SK-N-SH (cell line): ENCODE measurements at regions not wholly inside any gene's neighbourhood (a gene's known extent, or its start where the extent isn't known, plus 50 kb on each side); places are given as distances from the start of the nearest gene placed in this dataset.

Experiments used
- CTCF ChIA-PET: fragments of 300-600, 350-600 bp; formaldehyde crosslinking; extraction: SDS; loops from one replicate; lab custom pipeline; 2021; lab: Yijun Ruan, JAX
- POLR2A ChIA-PET: fragments of 350-600 bp; sonication (Branson Sonifier 250); formaldehyde crosslinking; extraction: SDS; loops from one replicate; lab custom pipeline; 2020; ENCODE audit warnings: antibody characterized with exemption, inconsistent platforms; lab: Yijun Ruan, JAX
- DNase-seq: peaks from one replicate; pipeline ENCODE4 v3.0.0; 2012
- H2AFZ ChIP-seq: fragments of 200-600 bp; sonication (generic); 2 replicates; pipeline ENCODE4 v1.8.1; 2016; ENCODE audit warnings: antibody characterized with exemption, mild to moderate bottlenecking, low read depth
- H3F3A ChIP-seq: fragments of 200-600 bp; sonication (generic); replicated peaks from 2 replicates; pipeline ENCODE3; 2016; ENCODE audit warnings: antibody characterized with exemption, mild to moderate bottlenecking; ENCODE audit not compliant: insufficient read depth
- H3K27ac ChIP-seq, 2 experiments: fragments of 200-500 bp in 1 of 2; fragments of 200-600 bp in 1 of 2; sonication (Bioruptor generic) in 1 of 2; sonication (generic), shearing (Covaris generic) in 1 of 2; 2 replicates each; pipeline versions ENCODE4 v1.5.1 to v1.6.1; 2014 to 2016; ENCODE audit warnings: low read depth in 2 of 2, inconsistent platforms in 1 of 2, low read length in 1 of 2, mild to moderate bottlenecking in 1 of 2, mixed read lengths in 1 of 2
- H3K27me3 ChIP-seq: fragments of 200-600 bp; sonication (generic), shearing (Covaris generic); 2 replicates; pipeline ENCODE4 v1.6.1; 2016; ENCODE audit warnings: mixed run types; ENCODE audit not compliant: insufficient read depth
- H3K36me3 ChIP-seq, 2 experiments: fragments of 200-500 bp in 1 of 2; fragments of 200-600 bp in 1 of 2; sonication (Bioruptor generic) in 1 of 2; sonication (generic) in 1 of 2; replicated peaks in 1 of 2; 2 replicates each; pipeline versions ENCODE3 to v1.5.1; 2014 to 2016; ENCODE audit warnings: low read length in 1 of 2, mild to moderate bottlenecking in 1 of 2; ENCODE audit not compliant: insufficient read depth in 2 of 2, control insufficient read depth in 1 of 2
- H3K4me1 ChIP-seq, 2 experiments: fragments of 200-500 bp in 1 of 2; fragments of 200-600 bp in 1 of 2; sonication (Bioruptor generic) in 1 of 2; sonication (generic), shearing (Covaris generic) in 1 of 2; 2 replicates each; pipeline versions ENCODE4 v1.5.1 to v1.6.1; 2014 to 2016; ENCODE audit warnings: low read depth in 1 of 2, low read length in 1 of 2, mixed run types in 1 of 2; ENCODE audit not compliant: insufficient read depth in 2 of 2, control insufficient read depth in 1 of 2
- H3K4me2 ChIP-seq: fragments of 200-600 bp; sonication (generic), shearing (Covaris generic); 2 replicates; pipeline ENCODE4 v1.6.1; 2017; ENCODE audit warnings: mixed run types
- H3K4me3 ChIP-seq, 2 experiments: fragments of 200-500 bp in 1 of 2; fragments of 200-600 bp in 1 of 2; sonication (Bioruptor generic) in 1 of 2; sonication (generic), shearing (Covaris generic) in 1 of 2; 2 replicates each; pipeline versions ENCODE4 v1.5.1 to v1.8.1; 2014 to 2016; ENCODE audit warnings: low read depth in 2 of 2, inconsistent platforms in 1 of 2, low read length in 1 of 2, mild to moderate bottlenecking in 1 of 2, mixed read lengths in 1 of 2, moderate library complexity in 1 of 2
- H3K79me2 ChIP-seq: fragments of 200-600 bp; sonication (generic); 2 replicates; pipeline ENCODE4 v1.8.1; 2017; ENCODE audit warnings: mild to moderate bottlenecking; ENCODE audit not compliant: insufficient read depth
- H3K9ac ChIP-seq: fragments of 200-600 bp; sonication (generic); 2 replicates; pipeline ENCODE4 v1.6.1; 2017; ENCODE audit warnings: mixed run types
- H3K9me2 ChIP-seq: fragments of 200-600 bp; sonication (generic); 2 replicates; pipeline ENCODE4 v1.6.1; 2017; ENCODE audit warnings: mixed run types
- H3K9me3 ChIP-seq: fragments of 200-600 bp; sonication (generic); 2 replicates; pipeline ENCODE4 v1.6.1; 2017; ENCODE audit warnings: mixed run types, mild to moderate bottlenecking, moderate library complexity
- H4K20me1 ChIP-seq: fragments of 200-600 bp; sonication (generic); 2 replicates; pipeline ENCODE4 v1.6.1; 2017; ENCODE audit warnings: mild to moderate bottlenecking, mixed run types; ENCODE audit not compliant: insufficient read depth
- CHD2 ChIP-seq: fragments of 150-350 bp; IDR thresholded peaks from 2 replicates; pipeline ENCODE4 v1.6.1; 2018; ENCODE audit warnings: low read length; ENCODE audit not compliant: partially characterized antibody
- ELF1 ChIP-seq: IDR thresholded peaks from 2 replicates; pipeline ENCODE4 v1.4.0; 2012
- EP300 ChIP-seq, 2 experiments: IDR thresholded peaks; 2 replicates each; pipeline versions ENCODE4 v1.4.0 to v1.6.1; 2012; ENCODE audit warnings: borderline replicate concordance in 1 of 2, low read depth in 1 of 2, low read length in 1 of 2
- FOXM1 ChIP-seq: IDR thresholded peaks from 2 replicates; pipeline ENCODE4 v1.4.0; 2012; ENCODE audit warnings: low read depth, mild to moderate bottlenecking
- GABPA ChIP-seq: IDR thresholded peaks from 2 replicates; pipeline ENCODE4 v1.4.0; 2012; ENCODE audit warnings: low read depth, mild to moderate bottlenecking
- GATA2 ChIP-seq: sonication (generic); formaldehyde crosslinking; IDR thresholded peaks from 2 replicates; pipeline ENCODE4 v1.5.0; 2020; ENCODE audit warnings: mild to moderate bottlenecking, missing genetic modification reagents
- MEF2A ChIP-seq: IDR thresholded peaks from 2 replicates; pipeline ENCODE4 v1.4.0; 2012; ENCODE audit warnings: low read depth, borderline replicate concordance
- NFIC ChIP-seq: IDR thresholded peaks from 2 replicates; pipeline ENCODE4 v1.4.0; 2012; ENCODE audit warnings: borderline replicate concordance
- NRF1 ChIP-seq: IDR thresholded peaks from 2 replicates; pipeline ENCODE4 v1.6.1; 2012; ENCODE audit warnings: low read depth, mild to moderate bottlenecking, low read length
- RXRA ChIP-seq: IDR thresholded peaks from 2 replicates; pipeline ENCODE4 v1.4.0; 2012; ENCODE audit warnings: low read depth, mild to moderate bottlenecking, borderline replicate concordance
- SMC3 ChIP-seq: IDR thresholded peaks from 2 replicates; pipeline ENCODE4 v1.6.1; 2012; ENCODE audit warnings: low read depth, low read length, improper control_type of control experiment
- TCF12 ChIP-seq: IDR thresholded peaks from 2 replicates; pipeline ENCODE4 v1.4.0; 2012
- USF2 ChIP-seq: fragments of 150-350 bp; IDR thresholded peaks from 2 replicates; pipeline ENCODE4 v1.6.1; 2017; ENCODE audit warnings: antibody characterized with exemption, low read length, low read depth, borderline replicate concordance
- YY1 ChIP-seq: IDR thresholded peaks from 2 replicates; pipeline ENCODE4 v1.4.0; 2012; ENCODE audit warnings: low read depth, mild to moderate bottlenecking
- WGBS: methylation state at CpG from one replicate; pipeline ENCODE4 v1.1.6; 2017; ENCODE audit warnings: low lambda C conversion rate; 5-methylcytosine and 5-hydroxymethylcytosine counted together
- TF ChIP-seq, protein P1 (sequence below): IDR thresholded peaks from 2 replicates; pipeline ENCODE4; 2012

GRCh38 chr18:69230204-69230603 is 170.5 kb upstream of the DOK6 start (continued):
- TF ChIP-seq MEF2A, result no peak
- TF ChIP-seq YY1, result no peak
- no peak for TF ChIP-seq ELF1
- no peak for TF ChIP-seq USF2
- TF ChIP-seq EP300 (IDR thresholded peaks at IDR 0.05; ENCODE audit: borderline replicate concordance in 1 of 2, low read depth in 1 of 2, low read length in 1 of 2), result no peak
- TF ChIP-seq NRF1, result no peak
- no peak for TF ChIP-seq GABPA
- TF ChIP-seq SMC3, result no peak
- TF ChIP-seq FOXM1, result no peak
- TF ChIP-seq NFIC, result no peak
- no peak for TF ChIP-seq CHD2
- TF ChIP-seq RXRA, result no peak

DNA sequence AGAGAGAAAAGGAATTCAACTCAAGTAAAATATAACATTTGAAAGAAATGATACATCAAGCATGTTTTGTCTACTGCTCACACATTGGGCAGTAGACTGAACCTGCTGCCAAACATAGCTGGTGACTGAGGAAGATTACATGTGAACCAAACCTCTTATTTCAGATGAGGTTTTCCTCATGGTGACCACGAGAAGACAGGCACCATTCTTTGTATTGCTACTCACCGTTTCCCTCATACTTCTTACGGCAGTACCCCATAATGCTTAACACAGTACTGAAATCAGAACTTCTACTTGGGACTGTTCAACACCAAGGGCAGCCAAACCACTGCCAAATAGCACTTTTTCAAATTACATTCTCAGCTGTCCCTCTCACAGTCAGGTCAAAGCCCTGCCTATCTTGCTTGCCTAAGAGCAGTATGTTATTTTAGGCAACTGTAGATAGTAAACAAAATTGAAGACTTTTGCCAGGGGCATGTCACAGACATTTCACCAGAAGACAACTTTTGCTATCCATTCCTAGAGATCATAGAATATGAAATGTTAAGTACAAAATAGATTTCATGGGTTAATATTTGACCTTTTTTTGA is 167.1 kb upstream of the DOK6 start:
- WGBS, result 54% methylated on average over 3 of the region's 3 CpGs

More for the DNA sequence above, 167.1 kb upstream of the DOK6 start:
- Histone ChIP-seq H3K9ac (no peak overlapping the region), H3F3A (no peaks in the 10 kb centered on the region), H3K9me2 (no peaks in the 10 kb centered on the region), H3K27me3 (no peaks in the 10 kb centered on the region), H3K4me3 (no peak overlapping the region), H3K9me3 (no peaks in the 10 kb centered on the region), H3K4me2 (no peak overlapping the region), H4K20me1 (no peaks in the 10 kb centered on the region), H3K27ac (no peak overlapping the region), H2AFZ (no peak overlapping the region), H3K36me3 (no peaks in the 10 kb centered on the region), H3K4me1 (no peaks in the 10 kb centered on the region), H3K79me2 (no peaks in the 10 kb centered on the region)
- TF ChIP-seq, protein P1, sequence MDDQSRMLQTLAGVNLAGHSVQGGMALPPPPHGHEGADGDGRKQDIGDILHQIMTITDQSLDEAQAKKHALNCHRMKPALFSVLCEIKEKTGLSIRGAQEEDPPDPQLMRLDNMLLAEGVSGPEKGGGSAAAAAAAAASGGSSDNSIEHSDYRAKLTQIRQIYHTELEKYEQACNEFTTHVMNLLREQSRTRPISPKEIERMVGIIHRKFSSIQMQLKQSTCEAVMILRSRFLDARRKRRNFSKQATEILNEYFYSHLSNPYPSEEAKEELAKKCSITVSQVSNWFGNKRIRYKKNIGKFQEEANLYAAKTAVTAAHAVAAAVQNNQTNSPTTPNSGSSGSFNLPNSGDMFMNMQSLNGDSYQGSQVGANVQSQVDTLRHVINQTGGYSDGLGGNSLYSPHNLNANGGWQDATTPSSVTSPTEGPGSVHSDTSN, result no peak
- TF ChIP-seq CHD2, result no peak
- TF ChIP-seq GATA2 (CRISPR knock-in tag), result no peak
- no peak for TF ChIP-seq TCF12
- ChIA-PET CTCF (no interaction called here), POLR2A (no interaction called here)
- DNase-seq, result no peak
